ENCODE measurements at regions not wholly inside any gene's neighbourhood (a gene's known extent, or its start where the extent isn't known, plus 50 kb on each side); places are given as distances from the start of the nearest gene placed in this dataset.
"Not testable (repeated sequence)": the region's sequence is repeated elsewhere in the genome, so short reads cannot be mapped to it uniquely, and the experiment has no call there.

GRCh38 chr15:53835309-53835708, 75.8 kb upstream of the WDR72 start:
- Mint-ChIP-seq H3K27me3 (no peaks in the 10 kb centered on the region), H3K27ac (no peak overlapping the region), H3K36me3 (ENCODE audit: low read depth) (no peaks in the 10 kb centered on the region), H3K4me3 (no peak overlapping the region), H3K9me3 (peaks cover 6% of the 10 kb centered on the region), H3K4me1 (ENCODE audit: low read depth) (no peaks in the 10 kb centered on the region)
- intact Hi-C loops (cut with micrococcal nuclease) = loop anchor here (10.0 kb wide), 1 partner anchor 61 kb away; no protein-coding TSS in a partner anchor

GRCh38 chr15:53834214-53834613, 74.8 kb upstream of the WDR72 start:
- Mint-ChIP-seq H3K4me1 (ENCODE audit: low read depth) (no peaks in the 10 kb centered on the region), H3K9me3 (peaks cover 6% of the 10 kb centered on the region), H3K27me3 (no peaks in the 10 kb centered on the region), H3K36me3 (ENCODE audit: low read depth) (no peaks in the 10 kb centered on the region), H3K4me3 (no peak overlapping the region), H3K27ac (no peak overlapping the region)
- intact Hi-C loops (cut with micrococcal nuclease) = loop anchor here (10.0 kb wide), 1 partner anchor 59 kb away; no protein-coding TSS in a partner anchor

GRCh38 chr15:53833134-53833624, 73.7 kb upstream of the WDR72 start:
- intact Hi-C loops (cut with micrococcal nuclease) = loop anchor here (10.0 kb wide), 1 partner anchor 58 kb away; no protein-coding TSS in a partner anchor
- Mint-ChIP-seq H3K4me1 (ENCODE audit: low read depth) (no peaks in the 10 kb centered on the region), H3K27ac (no peak overlapping the region), H3K9me3 (peaks cover 12% of the 10 kb centered on the region), H3K36me3 (ENCODE audit: low read depth) (no peaks in the 10 kb centered on the region), H3K4me3 (no peak overlapping the region), H3K27me3 (no peaks in the 10 kb centered on the region)

GRCh38 chr15:53831907-53832770, 72.7 kb upstream of the WDR72 start:
- Mint-ChIP-seq H3K36me3 (ENCODE audit: low read depth) (no peaks in the 10 kb centered on the region), H3K27me3 (no peaks in the 10 kb centered on the region), H3K9me3 (peaks cover 14% of the 10 kb centered on the region), H3K4me3 (no peak overlapping the region), H3K4me1 (ENCODE audit: low read depth) (no peaks in the 10 kb centered on the region), H3K27ac (no peak overlapping the region)
- intact Hi-C loops (cut with micrococcal nuclease) = loop anchor here (10.0 kb wide), 1 partner anchor 57 kb away; no protein-coding TSS in a partner anchor

GRCh38 chr15:53830707-53831386, 71.4 kb upstream of the WDR72 start:
- peaks cover 14% of the 10 kb centered on the region for H3K9me3 Mint-ChIP-seq
- H3K4me1 Mint-ChIP-seq (ENCODE audit: low read depth) = no peaks in the 10 kb centered on the region
- no peaks in the 10 kb centered on the region for H3K36me3 Mint-ChIP-seq (ENCODE audit: low read depth)
- H3K4me3 Mint-ChIP-seq = no peak overlapping the region
- intact Hi-C loops (cut with micrococcal nuclease) = loop anchor here (10.0 kb wide), 1 partner anchor 56 kb away; no protein-coding TSS in a partner anchor
- no peaks in the 10 kb centered on the region for H3K27me3 Mint-ChIP-seq
- no peak overlapping the region for H3K27ac Mint-ChIP-seq

GRCh38 chr15:53829923-53830459, 70.5 kb upstream of the WDR72 start:
- H3K27ac Mint-ChIP-seq = no peak overlapping the region
- H3K36me3 Mint-ChIP-seq (ENCODE audit: low read depth) = no peaks in the 10 kb centered on the region
- H3K27me3 Mint-ChIP-seq = no peaks in the 10 kb centered on the region
- intact Hi-C loops (cut with micrococcal nuclease) = loop anchor here (10.0 kb wide), 1 partner anchor 55 kb away; no protein-coding TSS in a partner anchor
- H3K9me3 Mint-ChIP-seq = peaks cover 14% of the 10 kb centered on the region
- no peaks in the 10 kb centered on the region for H3K4me1 Mint-ChIP-seq (ENCODE audit: low read depth)
- no peak overlapping the region for H3K4me3 Mint-ChIP-seq

- H3K27ac Mint-ChIP-seq = no peak overlapping the region
- peaks cover 14% of the 10 kb centered on the region for H3K9me3 Mint-ChIP-seq
- intact Hi-C loops (cut with micrococcal nuclease) = no loop called here
- no peak overlapping the region for H3K4me3 Mint-ChIP-seq
- H3K36me3 Mint-ChIP-seq (ENCODE audit: low read depth) = no peaks in the 10 kb centered on the region
- no peaks in the 10 kb centered on the region for H3K27me3 Mint-ChIP-seq
- H3K4me1 Mint-ChIP-seq (ENCODE audit: low read depth) = no peaks in the 10 kb centered on the region
These were observed 70.0 kb upstream of the WDR72 start for GRCh38 chr15:53829471-53829870.

- no peak overlapping the region for H3K4me3 Mint-ChIP-seq
- H3K36me3 Mint-ChIP-seq (ENCODE audit: low read depth) = no peaks in the 10 kb centered on the region
- intact Hi-C loops (cut with micrococcal nuclease) = no loop called here
- H3K27ac Mint-ChIP-seq = no peak overlapping the region
- H3K9me3 Mint-ChIP-seq = peaks cover 23% of the 10 kb centered on the region
- H3K27me3 Mint-ChIP-seq = no peaks in the 10 kb centered on the region
- no peaks in the 10 kb centered on the region for H3K4me1 Mint-ChIP-seq (ENCODE audit: low read depth)
These were observed 67.9 kb upstream of the WDR72 start for GRCh38 chr15:53827355-53827754.

GRCh38 chr15:53811530-53811929, 52.1 kb upstream of the WDR72 start:
- Mint-ChIP-seq H3K4me3 (no peak overlapping the region), H3K4me1 (ENCODE audit: low read depth) (no peaks in the 10 kb centered on the region), H3K27me3 (no peaks in the 10 kb centered on the region), H3K27ac (no peak overlapping the region), H3K9me3 (no peaks in the 10 kb centered on the region), H3K36me3 (ENCODE audit: low read depth) (no peaks in the 10 kb centered on the region)
- intact Hi-C loops (cut with micrococcal nuclease) = no loop called here

GRCh38 chr15:53810306-53810705, 50.8 kb upstream of the WDR72 start:
- H3K36me3 Mint-ChIP-seq (ENCODE audit: low read depth); intact Hi-C loops (cut with micrococcal nuclease); H3K9me3 Mint-ChIP-seq; H3K27ac Mint-ChIP-seq; H3K27me3 Mint-ChIP-seq; H3K4me3 Mint-ChIP-seq; H3K4me1 Mint-ChIP-seq (ENCODE audit: low read depth): not testable (repeated sequence)

Data from dendritic cell treated with granulocyte-macrophage colony-stimulating factor and Interleukin-4, amounts not matched to agents 40 ng/mL and 50 ng/mL, for 4 days (primary cell).